ENCODE measurements at regions not wholly inside any gene's neighbourhood (a gene's known extent, or its start where the extent isn't known, plus 50 kb on each side); places are given as distances from the start of the nearest gene placed in this dataset.

DNA sequence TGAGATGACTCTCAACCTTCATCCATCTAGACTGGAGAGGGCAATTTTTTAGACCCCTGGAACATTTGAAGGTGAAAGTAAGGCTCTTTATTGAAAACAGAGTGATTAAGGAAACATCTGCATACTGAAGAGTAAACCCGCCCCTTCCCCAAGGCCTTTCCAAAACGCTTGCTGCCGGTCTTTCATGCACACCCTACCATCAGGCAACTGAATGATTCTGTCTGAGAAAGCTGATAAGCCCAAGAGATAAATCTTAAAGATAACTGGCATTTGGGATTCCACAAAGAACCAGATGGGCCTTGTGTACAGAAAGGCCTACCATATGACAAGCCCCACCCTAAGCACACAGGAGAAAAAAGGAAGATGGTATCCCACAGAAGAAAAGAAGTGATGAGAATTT is 54.4 kb upstream of the PIK3R1 start:
- DNase-seq, result no peak

DNA sequence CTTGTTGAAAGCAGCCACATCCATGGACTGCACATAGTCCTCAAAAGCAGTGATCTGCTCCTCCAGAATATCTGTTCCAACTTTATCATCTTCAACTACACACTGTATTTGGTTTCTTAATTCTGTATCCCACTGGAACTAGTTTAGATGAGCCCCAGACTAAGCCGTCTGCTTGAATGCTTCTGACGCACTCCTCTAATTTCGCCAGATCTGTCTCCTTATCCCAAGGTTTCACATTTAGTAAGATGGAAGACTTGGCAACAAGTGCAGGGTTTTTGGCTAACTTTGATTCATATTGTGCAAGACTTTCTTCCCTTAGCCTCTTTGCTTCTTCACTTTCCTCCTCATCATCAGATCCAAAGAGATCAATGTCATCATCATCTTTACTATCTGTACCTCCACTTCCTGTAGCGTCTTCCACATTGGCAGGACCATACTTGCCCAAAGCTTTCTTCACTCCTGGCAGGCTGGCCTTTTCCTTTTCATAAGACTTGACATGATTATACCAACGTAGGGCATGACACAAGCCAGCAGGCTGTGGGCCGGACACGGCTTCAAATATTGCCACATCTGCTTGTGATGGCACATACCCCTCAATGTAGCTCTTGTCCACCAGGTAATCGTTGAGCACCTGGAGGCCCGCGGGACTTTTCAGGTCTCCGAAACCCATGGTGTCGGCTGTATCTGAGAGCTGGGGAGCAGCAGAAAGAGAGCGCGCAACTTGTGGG is 56.2 kb upstream of the PIK3R1 start:
- no peak for DNase-seq

DNA sequence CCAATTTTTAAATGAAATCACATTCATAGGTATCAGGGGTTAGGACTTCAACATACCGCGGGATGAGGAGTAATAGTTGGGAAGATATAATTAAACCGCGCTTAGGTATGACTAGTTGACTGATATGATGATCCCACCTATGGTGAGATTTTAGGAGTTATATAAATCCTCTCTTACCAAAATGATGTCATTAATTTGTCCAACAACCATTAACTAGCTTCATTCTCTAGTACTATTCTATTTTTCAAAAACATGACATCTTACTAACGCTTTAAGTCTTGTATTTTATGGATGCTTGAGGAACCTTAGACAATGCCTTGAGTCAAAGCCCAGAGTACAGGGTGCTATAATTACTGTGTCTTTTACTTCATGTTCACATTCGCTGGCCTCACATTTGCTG is 59.6 kb upstream of the PIK3R1 start:
- no peak for DNase-seq

DNA sequence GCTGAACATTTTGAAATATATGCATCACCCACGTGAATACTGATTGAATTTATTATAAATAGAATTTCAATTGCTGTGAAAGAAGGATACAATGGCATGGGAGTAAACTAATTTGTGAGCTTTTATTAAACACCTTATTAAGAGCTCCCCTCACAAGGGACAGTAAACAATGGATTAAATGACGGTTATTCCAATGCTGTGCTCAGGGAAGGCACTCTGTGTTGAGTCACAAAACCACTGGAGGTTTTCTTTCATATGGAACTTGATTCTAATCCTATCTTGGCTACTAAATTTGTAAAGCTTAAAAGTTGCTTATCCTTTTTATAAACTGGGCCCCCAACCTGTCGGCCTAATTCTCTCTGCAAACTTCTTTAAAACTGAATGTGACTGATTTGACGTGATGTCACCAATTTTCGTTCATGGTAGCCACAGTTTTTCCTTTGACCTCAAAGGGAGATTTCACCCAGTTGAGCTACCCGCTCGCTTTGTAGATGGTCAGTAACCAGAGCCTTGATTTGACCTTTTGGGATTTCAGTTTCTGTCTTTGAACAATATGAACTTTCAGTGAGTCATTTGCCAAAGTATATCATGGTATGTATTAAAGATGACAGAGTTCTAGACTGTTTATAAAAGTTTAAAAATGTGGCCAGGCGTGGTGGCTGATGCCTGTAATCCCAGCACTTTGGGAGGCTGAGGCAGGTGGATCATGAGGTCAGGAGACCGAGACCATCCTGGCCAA is 61.3 kb upstream of the PIK3R1 start:
- DNase-seq, result peak; percentile 26

DNA sequence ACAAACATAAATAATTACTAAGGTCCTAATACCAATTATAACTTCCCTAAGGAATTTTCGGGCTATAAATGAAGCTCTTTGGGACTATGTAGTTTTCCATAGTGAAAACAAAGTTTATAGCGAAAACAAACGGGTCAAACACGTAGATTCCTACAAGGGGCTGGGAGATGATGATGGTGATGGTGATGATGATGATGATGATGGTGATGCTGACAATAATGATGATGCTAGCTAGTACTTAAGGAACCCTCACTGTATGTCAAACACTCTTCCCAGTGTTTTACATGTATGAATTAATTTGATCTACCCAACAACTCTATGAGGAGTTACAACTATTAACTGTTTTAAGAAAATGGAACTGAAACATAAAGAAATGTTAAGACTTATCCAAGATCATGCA is 63.7 kb upstream of the PIK3R1 start:
- no peak for DNase-seq

DNA sequence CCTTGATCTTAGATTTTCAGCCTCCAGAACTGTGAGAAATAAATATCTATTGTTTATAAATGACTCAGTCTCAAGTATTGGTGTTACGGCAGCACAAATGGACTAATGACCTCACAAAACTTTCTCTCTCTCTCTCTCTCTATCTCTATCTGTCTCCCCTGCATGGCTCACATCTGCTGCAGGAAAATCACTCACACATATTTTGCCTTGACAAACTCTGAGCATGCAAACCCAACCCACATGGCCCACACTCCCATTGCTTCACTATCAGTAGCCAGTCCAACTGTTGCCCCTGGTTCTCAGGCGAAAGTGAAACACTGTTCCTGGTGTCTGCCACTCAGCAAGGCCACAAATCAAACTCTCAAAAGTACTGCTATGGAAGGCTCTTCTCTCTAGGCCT is 66.4 kb upstream of the PIK3R1 start:
- DNase-seq, result no peak

DNA sequence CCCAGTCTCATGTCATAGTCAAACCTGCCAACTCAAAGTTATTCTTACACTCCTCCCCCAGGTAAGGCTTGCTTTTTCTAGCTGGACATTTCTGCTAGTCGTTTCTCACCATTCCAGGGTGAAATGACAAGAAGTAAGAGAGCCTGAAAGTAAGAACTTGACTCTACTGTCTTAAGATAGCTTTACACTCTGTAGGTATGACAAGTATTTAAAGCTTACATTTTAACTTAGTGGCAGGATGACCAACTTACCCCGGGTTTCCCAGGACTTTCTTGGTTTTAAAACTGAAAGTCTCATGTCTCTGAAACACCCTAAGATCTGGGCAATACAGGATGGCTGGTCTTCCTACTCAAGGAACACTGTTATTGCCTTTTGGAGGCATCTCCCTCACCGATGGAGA is 67.5 kb upstream of the PIK3R1 start:
- DNase-seq, result no peak

DNA sequence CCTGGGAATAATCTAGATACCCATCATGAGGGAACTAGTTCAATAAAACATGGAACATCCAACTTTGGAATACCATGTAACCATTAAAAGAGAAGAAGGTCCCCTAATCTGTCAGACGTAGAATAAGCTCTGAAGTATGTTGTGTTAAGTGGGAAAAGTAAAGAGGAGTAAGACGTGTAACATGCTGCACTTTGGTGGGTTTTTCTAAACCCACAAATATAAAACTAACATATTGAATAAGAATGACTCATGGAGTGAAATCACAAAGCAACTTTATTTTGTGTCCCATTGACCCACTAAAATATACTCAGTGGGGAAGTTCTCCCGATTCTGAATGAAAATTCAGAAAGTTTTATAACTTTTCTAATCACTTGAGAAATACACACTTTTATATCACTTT is 67.9 kb upstream of the PIK3R1 start:
- no peak for DNase-seq

DNA sequence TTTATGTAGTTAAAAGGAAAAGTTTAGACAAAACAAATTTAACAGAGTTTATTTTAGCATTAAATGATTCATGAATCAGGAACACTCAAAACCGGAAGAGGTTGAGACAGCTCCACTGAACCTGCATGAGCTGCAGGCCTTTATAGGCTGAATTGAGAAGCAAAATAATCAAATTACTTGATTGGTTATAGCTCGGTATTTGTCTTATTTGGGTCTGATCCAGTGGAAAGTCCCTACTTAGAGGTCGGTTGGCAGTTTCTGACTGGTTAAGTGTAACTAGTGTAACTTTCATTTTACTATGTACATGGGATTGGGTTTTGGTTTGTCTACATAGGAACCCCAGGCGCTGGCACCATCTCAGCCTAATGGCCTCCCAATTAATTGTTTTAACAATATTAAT is 74.1 kb upstream of the PIK3R1 start:
- DNase-seq, result no peak

DNA sequence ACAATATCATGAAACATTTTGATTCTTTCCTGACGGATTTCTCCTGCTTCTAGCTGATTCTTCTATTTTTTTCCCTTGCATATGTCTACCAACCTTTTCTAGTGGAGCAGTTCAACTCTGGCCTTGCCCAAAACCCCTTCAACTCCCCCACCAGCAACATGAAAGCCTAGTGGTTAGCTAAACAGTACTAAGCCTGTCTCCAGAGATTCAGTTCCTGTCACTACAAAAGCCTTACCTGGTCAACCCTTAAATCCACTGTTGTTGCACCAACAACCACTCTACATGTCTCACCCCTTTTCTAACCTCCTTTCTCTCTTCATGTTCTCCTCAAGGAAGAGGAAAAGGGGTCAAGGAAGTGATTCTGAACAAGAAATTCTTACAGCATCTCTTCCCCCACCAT is 74.8 kb upstream of the PIK3R1 start:
- DNase-seq, result no peak

DNA sequence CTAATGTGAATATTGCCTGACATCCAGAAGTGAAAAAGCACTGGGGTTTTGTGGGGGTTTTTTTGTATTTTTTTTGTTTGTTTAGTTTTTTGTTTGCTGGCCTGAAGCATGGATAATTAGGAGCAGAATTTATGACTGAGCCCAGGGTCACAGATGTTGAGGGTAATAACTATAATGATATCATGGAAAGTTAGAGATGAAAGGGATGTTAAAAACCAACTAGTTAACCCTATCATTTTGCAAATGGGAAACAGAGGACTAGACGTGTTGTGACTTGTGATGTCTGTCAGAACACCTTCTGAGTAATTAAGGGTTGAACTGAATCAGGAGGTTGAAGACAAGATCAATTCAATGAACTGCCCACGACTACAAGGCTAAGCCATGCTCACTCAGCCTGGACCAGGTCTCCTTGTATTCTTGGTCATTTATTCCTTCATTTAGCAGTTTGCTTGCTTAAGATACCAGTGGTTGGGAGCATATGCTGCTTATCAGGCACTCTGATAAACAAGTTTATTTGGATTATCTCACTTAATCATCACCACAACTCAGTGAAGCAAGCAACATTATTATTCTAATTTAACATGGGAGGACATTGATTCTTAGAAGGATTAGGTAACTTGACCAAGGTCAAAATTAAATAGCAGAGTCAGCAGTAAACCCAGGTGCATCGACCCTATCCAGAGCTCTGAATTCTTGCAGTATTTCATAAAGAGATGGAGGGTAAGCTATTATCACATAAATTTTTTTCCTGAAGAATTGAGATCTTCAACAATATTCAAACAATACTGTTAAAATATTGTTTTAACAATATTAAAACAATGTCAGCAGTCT is 75.7 kb upstream of the PIK3R1 start:
- no peak for DNase-seq

DNA sequence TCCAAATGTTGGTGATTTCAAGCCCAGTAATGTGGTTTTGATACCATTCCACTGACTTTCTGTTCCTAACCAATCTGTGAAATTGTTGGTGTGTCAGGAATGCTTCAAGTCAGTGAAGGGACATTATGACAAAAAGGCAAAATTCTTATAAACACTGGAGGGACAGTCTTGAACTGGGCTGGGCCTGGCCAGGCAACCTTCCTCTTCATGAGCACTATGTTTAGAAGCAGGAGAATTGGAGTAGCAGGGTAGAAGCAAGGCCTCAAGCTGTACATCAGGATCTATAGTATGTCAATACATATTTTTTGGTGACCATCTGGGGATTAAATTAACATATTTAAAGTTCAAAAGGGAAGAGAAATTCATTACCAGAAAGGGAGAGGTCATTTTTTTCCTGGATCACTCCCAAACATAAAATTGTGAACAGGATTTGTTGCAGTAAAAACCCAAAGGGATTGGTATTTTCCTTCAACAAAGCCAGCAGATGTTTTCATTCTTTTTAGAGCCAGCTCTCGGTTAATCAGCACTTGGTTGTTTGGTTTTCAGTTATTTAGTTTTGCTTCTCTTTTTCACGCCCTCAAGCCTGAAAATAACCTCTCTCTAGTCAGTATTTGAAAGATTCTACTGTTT is 77.9 kb upstream of the PIK3R1 start:
- DNase-seq, result no peak

DNA sequence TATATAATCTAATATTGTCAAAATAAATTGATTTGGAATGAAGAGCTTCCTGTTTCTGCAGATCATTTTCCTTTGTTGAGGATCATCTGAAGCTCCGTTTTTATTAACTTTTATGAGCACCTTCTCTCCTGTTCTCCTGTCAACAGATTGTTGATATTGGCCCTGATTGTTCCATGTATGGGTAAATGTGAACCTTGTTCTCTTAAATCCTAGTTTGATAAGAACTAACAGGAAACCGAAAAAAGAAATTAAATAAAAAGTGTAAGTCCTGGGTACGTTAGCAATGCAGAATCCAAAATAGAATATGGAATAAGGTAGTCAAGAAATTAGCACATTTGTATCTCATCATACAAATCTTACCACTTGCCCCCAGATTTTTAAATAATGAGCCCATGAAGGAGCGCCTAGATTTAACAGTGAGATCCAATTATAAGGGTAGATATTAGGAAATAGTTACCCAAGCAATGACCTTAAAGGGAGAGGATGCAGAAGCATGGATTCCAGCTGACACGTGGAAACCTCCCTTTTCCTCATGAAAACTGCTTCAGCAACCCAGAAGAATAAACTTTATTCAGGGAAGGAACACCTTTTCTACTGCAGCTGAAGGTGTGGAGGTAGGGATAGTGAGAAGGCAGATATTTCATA is 80.8 kb upstream of the PIK3R1 start:
- no peak for DNase-seq

DNA sequence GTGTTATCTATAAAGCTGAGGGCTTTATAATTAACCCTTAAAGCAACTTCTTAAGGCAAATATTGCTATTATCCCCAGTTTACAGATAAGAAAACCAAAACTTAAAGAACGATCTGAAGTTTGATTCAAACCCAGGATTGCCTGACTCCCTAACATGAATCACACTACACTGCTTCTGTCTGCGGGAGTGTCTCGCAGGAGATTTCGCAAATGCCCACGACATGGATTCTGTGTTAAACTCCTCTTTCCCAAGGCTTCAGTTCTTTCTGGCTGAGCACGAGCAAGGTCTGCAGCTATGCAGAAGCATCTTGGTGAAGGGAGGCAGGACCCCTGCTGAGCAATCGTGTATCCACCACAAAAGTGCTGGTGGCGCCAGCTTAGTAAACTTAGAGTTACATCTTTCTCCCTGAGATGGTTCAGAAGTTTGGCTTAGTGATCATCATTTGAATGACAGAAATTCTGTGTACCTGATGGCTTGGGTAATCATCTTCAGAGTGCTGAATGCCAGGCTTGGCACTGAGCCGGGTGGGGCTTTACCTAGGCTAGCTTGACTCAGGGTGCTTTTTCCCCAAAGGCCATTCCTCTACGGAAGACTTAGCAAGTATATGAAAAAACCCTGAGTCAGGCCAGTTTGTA is 81.4 kb upstream of the PIK3R1 start:
- DNase-seq, result no peak

DNA sequence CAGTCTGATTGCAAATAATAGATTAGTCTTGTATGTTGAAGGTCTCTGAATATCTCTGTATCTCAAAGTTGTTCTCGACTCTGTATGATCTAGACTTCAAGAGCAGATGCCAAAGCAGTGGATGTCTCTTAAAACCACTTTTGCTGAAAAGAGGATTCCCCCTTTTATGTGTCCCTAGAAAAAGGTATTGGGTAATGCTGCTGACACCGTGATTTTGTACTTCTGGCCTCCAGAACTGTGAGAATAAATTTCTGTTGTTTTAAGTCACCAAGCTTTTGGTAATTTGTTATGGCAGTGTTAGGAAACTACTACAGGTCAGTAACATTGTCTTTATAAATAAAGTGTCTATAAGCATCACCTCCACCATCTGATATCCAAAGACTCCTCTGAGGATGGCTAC is 85.3 kb upstream of the PIK3R1 start:
- DNase-seq, result no peak

DNA sequence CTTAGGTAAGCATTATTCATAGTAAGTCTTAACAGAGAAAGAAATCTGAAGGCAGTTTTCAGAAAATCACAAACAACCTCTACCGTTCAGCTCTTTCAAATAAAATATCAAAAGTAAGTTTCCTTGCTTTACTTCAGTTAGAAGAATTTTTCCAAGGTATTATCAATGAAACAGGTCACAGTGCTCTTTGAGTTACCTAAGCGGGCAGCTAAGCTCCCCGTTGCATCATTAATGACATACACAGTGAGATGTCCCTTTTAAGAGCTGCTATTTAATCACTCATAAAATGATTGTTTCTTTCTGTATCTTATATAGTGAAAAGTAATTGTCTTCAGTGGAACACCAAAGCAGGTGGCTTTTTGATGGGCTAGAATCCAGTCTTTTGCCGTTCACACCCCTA is 86.2 kb upstream of the PIK3R1 start:
- no peak for DNase-seq

DNA sequence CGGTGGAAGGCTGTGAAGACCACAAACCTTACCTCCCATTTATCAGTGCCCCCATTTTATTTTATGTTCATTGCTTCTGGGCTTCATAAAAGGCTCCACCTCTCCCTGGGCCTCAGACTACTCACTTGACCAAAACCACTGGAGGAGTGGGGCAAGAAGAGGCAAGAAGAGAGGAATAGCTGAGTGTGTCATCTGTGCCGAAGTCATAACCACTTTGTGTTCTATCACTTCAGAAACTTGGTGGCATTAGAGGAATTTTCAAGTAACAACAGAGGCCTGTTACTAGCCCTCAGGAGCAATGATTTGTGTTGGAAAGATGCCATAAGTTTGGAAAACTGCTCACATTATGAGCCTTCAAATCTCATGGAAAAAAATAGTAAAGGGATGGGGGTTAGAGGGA is 88.7 kb upstream of the PIK3R1 start:
- no peak for DNase-seq

DNA sequence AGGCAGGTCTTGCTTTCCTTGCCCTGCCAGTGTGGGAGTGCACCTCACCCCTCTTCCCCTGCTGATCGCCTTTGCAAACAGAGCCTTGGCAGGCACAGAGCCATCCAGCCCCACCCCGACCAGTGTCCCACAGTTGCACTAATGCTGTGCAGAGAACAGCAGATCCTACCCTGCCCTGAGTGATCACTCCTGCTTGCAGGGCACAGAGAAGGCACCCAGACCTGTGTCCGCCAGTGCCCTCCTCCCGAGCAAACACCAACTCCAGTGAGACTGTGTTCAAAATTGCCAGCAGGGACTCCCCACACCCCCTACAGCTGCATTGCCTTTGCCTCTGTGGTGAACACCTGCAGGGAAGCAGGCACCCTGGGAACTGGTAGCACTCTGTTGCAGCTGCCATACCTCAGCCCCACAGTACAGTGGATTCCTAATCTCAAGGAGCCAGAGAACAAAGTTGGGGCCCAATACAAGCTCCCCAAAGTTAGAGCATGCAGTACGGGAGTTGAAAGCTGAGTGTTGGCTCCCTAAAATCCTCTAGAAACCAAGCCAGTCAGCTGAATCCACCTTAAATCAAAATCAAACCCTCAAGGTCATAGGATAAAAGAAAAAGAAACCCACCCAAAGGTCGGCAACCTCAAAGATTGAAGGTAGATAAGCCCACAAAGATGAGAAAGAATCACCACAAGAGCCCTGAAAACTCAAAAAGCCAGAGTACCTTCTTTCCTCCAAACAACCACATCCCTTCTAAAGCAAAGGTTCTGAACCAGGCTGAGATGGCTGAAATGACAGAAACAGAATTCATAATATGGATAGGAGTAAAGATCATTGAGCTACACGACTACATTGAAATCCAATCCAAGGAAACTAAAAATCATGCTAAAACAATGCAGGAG is 92.9 kb upstream of the PIK3R1 start:
- no peak for DNase-seq

DNA sequence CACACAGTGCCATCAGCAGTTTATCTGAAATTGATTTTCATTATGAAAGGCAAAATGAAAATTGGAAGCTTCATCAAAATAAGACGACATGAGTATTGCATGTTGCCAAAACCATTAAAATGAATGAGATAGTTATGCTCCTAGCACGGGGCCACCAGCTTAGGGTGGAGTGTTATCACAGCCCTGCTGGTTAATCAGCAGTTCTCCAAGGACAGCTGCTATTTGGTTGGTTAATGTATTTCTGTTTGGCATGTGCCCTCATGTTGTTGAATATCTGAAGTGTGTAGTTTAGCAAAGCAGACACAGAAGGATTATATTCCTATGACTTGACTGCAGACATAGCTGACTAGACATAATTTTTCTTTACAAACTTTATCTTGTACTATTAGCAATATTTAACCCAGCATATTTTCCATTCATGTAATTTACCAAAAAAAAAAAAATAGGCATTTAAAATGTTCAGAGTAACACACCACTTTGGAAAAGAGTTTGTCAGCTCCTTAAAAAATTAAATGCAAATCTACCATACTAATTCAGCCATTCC is 98.6 kb upstream of the PIK3R1 start:
- DNase-seq, result no peak

DNA sequence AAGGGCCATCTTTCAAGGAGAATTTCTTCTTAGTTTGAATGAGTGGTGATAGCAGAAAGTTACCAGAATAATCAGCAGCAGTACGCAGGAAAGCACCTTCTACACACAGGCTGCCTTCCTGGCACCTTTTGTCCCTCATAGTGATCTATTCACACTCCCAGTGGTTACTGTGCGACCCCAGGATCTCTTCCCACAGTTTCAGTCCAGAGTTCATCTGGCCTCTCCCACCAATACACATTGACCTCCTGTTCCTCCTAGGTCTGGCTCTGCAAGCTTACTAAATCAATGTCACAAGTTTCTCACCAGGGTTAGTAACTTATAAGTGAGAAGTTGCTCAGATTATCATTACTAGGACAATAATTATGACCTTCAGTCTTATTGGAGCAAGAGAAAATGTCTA is 99.1 kb upstream of the PIK3R1 start:
- DNase-seq, result no peak

DNA sequence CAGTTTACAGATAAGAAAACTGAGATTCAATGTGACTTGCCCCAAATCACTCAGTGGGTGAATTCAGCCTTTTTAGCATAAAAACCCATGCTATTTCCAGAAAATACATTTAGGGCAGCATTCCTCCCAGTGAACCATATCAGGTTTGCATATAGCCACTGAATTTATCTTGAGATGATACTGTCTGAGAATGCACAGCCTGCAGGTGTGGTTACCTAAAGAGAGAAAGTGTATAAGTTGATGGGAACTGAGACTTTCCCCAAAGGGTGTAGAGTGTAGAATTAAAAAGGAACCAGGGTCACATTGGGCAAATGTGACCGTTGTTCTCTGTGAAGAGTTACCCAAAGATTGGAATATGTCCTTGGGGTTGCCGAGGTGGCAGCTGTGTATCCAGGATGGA is 100.0 kb upstream of the PIK3R1 start:
- DNase-seq, result no peak

Measured in suppressor macrophage treated with lipopolysaccharide for 4 hours (primary cell).